Astrocyte (in vitro differentiated cells and primary cell): ENCODE measurements at regions not wholly inside any gene's neighbourhood (a gene's known extent, or its start where the extent isn't known, plus 50 kb on each side); places are given as distances from the start of the nearest gene placed in this dataset.

ENCODE experiments used
- EZH2 ChIP-seq: IDR thresholded peaks from 2 replicates; pipeline ENCODE4 v1.6.1; 2012; ENCODE audit warnings: mild to moderate bottlenecking, low read length, inconsistent platforms; ENCODE audit not compliant: insufficient read depth
- TF ChIP-seq, protein P1 (sequence below): IDR thresholded peaks from 2 replicates; pipeline ENCODE4 v1.5.1; 2011; ENCODE audit warnings: low read depth, mild to moderate bottlenecking, inconsistent platforms, low read length, moderate library complexity; ENCODE audit not compliant: insufficient read depth

DNA sequence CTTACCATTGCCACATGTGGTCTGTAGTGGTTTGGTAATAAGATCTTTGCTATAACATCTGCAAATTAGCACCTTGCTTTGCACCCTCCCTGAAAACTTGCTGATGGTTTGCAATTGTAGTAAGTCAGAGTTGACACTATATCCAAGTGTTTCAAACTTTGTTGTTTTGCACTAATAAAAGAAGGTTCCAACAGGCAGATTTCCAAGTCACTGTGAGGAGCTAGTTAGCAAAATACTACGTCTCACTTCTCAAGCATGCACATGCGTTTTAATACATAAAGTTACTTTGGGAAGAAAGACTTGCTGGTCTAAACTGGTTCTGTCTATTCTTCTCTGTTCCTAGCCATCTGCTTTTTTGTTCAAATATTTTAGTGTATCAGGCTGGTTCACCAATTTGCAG, 103.7 kb upstream of the ZNF521 start:
- TF ChIP-seq, protein P1, sequence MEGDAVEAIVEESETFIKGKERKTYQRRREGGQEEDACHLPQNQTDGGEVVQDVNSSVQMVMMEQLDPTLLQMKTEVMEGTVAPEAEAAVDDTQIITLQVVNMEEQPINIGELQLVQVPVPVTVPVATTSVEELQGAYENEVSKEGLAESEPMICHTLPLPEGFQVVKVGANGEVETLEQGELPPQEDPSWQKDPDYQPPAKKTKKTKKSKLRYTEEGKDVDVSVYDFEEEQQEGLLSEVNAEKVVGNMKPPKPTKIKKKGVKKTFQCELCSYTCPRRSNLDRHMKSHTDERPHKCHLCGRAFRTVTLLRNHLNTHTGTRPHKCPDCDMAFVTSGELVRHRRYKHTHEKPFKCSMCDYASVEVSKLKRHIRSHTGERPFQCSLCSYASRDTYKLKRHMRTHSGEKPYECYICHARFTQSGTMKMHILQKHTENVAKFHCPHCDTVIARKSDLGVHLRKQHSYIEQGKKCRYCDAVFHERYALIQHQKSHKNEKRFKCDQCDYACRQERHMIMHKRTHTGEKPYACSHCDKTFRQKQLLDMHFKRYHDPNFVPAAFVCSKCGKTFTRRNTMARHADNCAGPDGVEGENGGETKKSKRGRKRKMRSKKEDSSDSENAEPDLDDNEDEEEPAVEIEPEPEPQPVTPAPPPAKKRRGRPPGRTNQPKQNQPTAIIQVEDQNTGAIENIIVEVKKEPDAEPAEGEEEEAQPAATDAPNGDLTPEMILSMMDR, result no peak
- TF ChIP-seq EZH2, result no peak
